Thyroid gland (tissue), 4 donors: ENCODE measurements at regions not wholly inside any gene's neighbourhood (a gene's known extent, or its start where the extent isn't known, plus 50 kb on each side); places are given as distances from the start of the nearest gene placed in this dataset.

Experiments used
- CTCF ChIP-seq, 6 experiments: fragments of 200-600 bp in 3 of 6; fragments of 450-650 bp in 3 of 6; sonication (generic) in 3 of 6; IDR thresholded peaks; one replicate each; pipeline ENCODE4 v1.5.1; 2016 to 2019; ENCODE audit warnings: antibody characterized with exemption in 6 of 6, mild to moderate bottlenecking in 2 of 6, inconsistent platforms in 1 of 6, moderate library complexity in 1 of 6
- POLR2A ChIP-seq, 2 donors: fragments of 450-650 bp; IDR thresholded peaks; one replicate each; pipeline ENCODE4 v1.6.1; 2017; ENCODE audit warnings: antibody characterized with exemption in 2 of 2, mild to moderate bottlenecking in 2 of 2, moderate library complexity in 1 of 2

- no peak for TF ChIP-seq CTCF (IDR thresholded peaks at IDR 0.05)
- TF ChIP-seq POLR2A (IDR thresholded peaks at IDR 0.05) = no peak
These were observed 140.2 kb downstream of the SLIT2 start for GRCh38 chr4:20391912-20392311.
